ENCODE measurements at regions not wholly inside any gene's neighbourhood (a gene's known extent, or its start where the extent isn't known, plus 50 kb on each side); places are given as distances from the start of the nearest gene placed in this dataset.

- Histone ChIP-seq H3K9me2 (ENCODE audit: insufficient read depth) (no peaks in the 10 kb centered on the region), H3K4me3 (no peak overlapping the region), H3K4me2 (no peak overlapping the region), H3K36me3 (ENCODE audit: low read depth) (no peaks in the 10 kb centered on the region), H2AFZ (no peak overlapping the region), H3K27me3 (ENCODE audit: insufficient read depth, low read depth) (no peaks in the 10 kb centered on the region), H3K79me2 (ENCODE audit: low read depth) (no peaks in the 10 kb centered on the region), H3F3A (ENCODE audit: insufficient read depth, low read depth) (peaks cover 2% of the 10 kb centered on the region; the same call in 1 of the 2 replicates), H3K4me1 (replicated peaks; ENCODE audit: insufficient read depth) (peaks cover 12% of the 10 kb centered on the region), H4K20me1 (ENCODE audit: insufficient read depth) (no peaks in the 10 kb centered on the region), H3K27ac (no peak overlapping the region), H3K9me3 (ENCODE audit: insufficient read depth, low read depth) (no peaks in the 10 kb centered on the region)
- TF ChIP-seq CTCF (conservative IDR thresholded peaks at IDR 0.05) (no peak), EZH2 (IDR thresholded peaks at IDR 0.05; ENCODE audit: low read depth) (no peak)
- POLR2A ChIA-PET (ENCODE audit: unreplicated experiment) = no interaction called here
- no TSS peak for BruUV-seq (replicated peaks)
- DNase-seq = no peak
- CTCF ChIA-PET = no interaction called here
- intact Hi-C loops (cut with micrococcal nuclease; ENCODE audit: unreplicated experiment) = no loop called here
These were observed 185.9 kb downstream of the MAFB start for GRCh38 chr20:40503119-40503518.

- H3K36me3 ChIP-seq (ENCODE audit: low read depth) = no peaks in the 10 kb centered on the region
- no peak overlapping the region for H2AFZ ChIP-seq
- H3K79me2 ChIP-seq (ENCODE audit: low read depth) = no peaks in the 10 kb centered on the region
- no TSS peak for BruUV-seq (replicated peaks)
- peaks cover 6% of the 10 kb centered on the region; the same call in 1 of the 2 replicates for H3F3A ChIP-seq (ENCODE audit: insufficient read depth, low read depth)
- no peak for TF ChIP-seq CTCF (conservative IDR thresholded peaks at IDR 0.05)
- H3K27me3 ChIP-seq (ENCODE audit: insufficient read depth, low read depth) = no peaks in the 10 kb centered on the region
- H4K20me1 ChIP-seq (ENCODE audit: insufficient read depth) = no peaks in the 10 kb centered on the region
- DNase-seq = no peak
- peaks cover 15% of the 10 kb centered on the region for H3K4me1 ChIP-seq (replicated peaks; ENCODE audit: insufficient read depth)
- no peaks in the 10 kb centered on the region for H3K9me2 ChIP-seq (ENCODE audit: insufficient read depth)
- ChIA-PET CTCF (no interaction called here), POLR2A (ENCODE audit: unreplicated experiment) (no interaction called here)
- H3K4me2 ChIP-seq = no peak overlapping the region
- no peaks in the 10 kb centered on the region for H3K9me3 ChIP-seq (ENCODE audit: insufficient read depth, low read depth)
- no peak overlapping the region for H3K27ac ChIP-seq
- intact Hi-C loops (cut with micrococcal nuclease; ENCODE audit: unreplicated experiment) = no loop called here
- no peak overlapping the region for H3K4me3 ChIP-seq
These were observed 186.5 kb downstream of the MAFB start for GRCh38 chr20:40502576-40502975.

- Histone ChIP-seq H4K20me1 (ENCODE audit: insufficient read depth) (no peaks in the 10 kb centered on the region), H3K4me3 (no peak overlapping the region), H2AFZ (no peak overlapping the region), H3K9me2 (ENCODE audit: insufficient read depth) (no peaks in the 10 kb centered on the region), H3K36me3 (ENCODE audit: low read depth) (no peaks in the 10 kb centered on the region), H3K4me2 (no peak overlapping the region), H3K4me1 (replicated peaks; ENCODE audit: insufficient read depth) (peaks cover 10% of the 10 kb centered on the region), H3K79me2 (ENCODE audit: low read depth) (no peaks in the 10 kb centered on the region), H3K27me3 (ENCODE audit: insufficient read depth, low read depth) (no peaks in the 10 kb centered on the region), H3F3A (ENCODE audit: insufficient read depth, low read depth) (peaks cover 6% of the 10 kb centered on the region; the same call in 1 of the 2 replicates), H3K9me3 (ENCODE audit: insufficient read depth, low read depth) (no peaks in the 10 kb centered on the region), H3K27ac (no peak overlapping the region)
- intact Hi-C loops (cut with micrococcal nuclease; ENCODE audit: unreplicated experiment) = no loop called here
- TF ChIP-seq EZH2 (IDR thresholded peaks at IDR 0.05; ENCODE audit: low read depth) = no peak
- TF ChIP-seq CTCF (conservative IDR thresholded peaks at IDR 0.05) = no peak
- no TSS peak for BruUV-seq (replicated peaks)
- no peak for DNase-seq
- CTCF ChIA-PET = no interaction called here
- POLR2A ChIA-PET (ENCODE audit: unreplicated experiment) = no interaction called here
These were observed 189.6 kb downstream of the MAFB start for GRCh38 chr20:40499391-40499790.
